CD14-positive monocyte (primary cell): ENCODE measurements at regions not wholly inside any gene's neighbourhood (a gene's known extent, or its start where the extent isn't known, plus 50 kb on each side); places are given as distances from the start of the nearest gene placed in this dataset.
"Not testable (repeated sequence)": the region's sequence is repeated elsewhere in the genome, so short reads cannot be mapped to it uniquely, and the experiment has no call there.

Experiments used
- DNase-seq, 3 donors: peaks; one replicate each; pipeline ENCODE4 v3.0.0-alpha.2; 2011 to 2022
- H2AFZ ChIP-seq: 2 replicates; pipeline ENCODE4 v1.6.0; 2012; ENCODE audit warnings: mild to moderate bottlenecking, low read depth, low read length, inconsistent platforms; ENCODE audit not compliant: insufficient read depth, poor library complexity, severe bottlenecking
- H3K27ac ChIP-seq, 2 donors: 1 replicate in 1 of 2; 2 replicates in 1 of 2; pipeline ENCODE4 v1.5.1; 2012 to 2013; ENCODE audit warnings: low read length in 2 of 2, control low read depth in 1 of 2, inconsistent platforms in 1 of 2, low read depth in 1 of 2, mild to moderate bottlenecking in 1 of 2
- H3K27me3 ChIP-seq, 2 donors: one replicate each; pipeline versions ENCODE4 v1.6.0 to v1.6.1; 2011 to 2013; ENCODE audit warnings: low read length in 2 of 2; ENCODE audit not compliant: control insufficient read depth in 2 of 2, insufficient read depth in 2 of 2
- H3K36me3 ChIP-seq, 2 donors: replicated peaks in 1 of 2; 1 replicate in 1 of 2; 2 replicates in 1 of 2; pipeline versions ENCODE4 v1.5.1 to v1.6.1; 2012 to 2013; ENCODE audit warnings: low read length in 2 of 2, control low read depth in 1 of 2, inconsistent platforms in 1 of 2, mild to moderate bottlenecking in 1 of 2; ENCODE audit not compliant: insufficient read depth in 2 of 2, control insufficient read depth in 1 of 2
- H3K4me1 ChIP-seq, 2 donors: 1 replicate in 1 of 2; 2 replicates in 1 of 2; pipeline versions ENCODE4 v1.5.1 to v1.6.1; 2012 to 2013; ENCODE audit warnings: low read length in 2 of 2, control low read depth in 1 of 2, inconsistent platforms in 1 of 2, mild to moderate bottlenecking in 1 of 2, moderate library complexity in 1 of 2; ENCODE audit not compliant: insufficient read depth in 2 of 2, control insufficient read depth in 1 of 2
- H3K4me2 ChIP-seq: replicated peaks from 2 replicates; pipeline ENCODE3; 2012; ENCODE audit warnings: low read length, moderate library complexity, mild to moderate bottlenecking; ENCODE audit not compliant: poor library complexity, severe bottlenecking; ENCODE audit errors: extremely low read depth
- H3K4me3 ChIP-seq, 3 experiments: fragments of 200-600 bp in 1 of 3; sonication (generic) in 1 of 3; replicated peaks in 1 of 3; 1 replicate in 2 of 3; 2 replicates in 1 of 3; pipeline ENCODE4 v1.5.1; 2011 to 2013; ENCODE audit warnings: low read length in 3 of 3, mild to moderate bottlenecking in 3 of 3, control low read depth in 2 of 3, low read depth in 2 of 3, inconsistent platforms in 1 of 3, moderate library complexity in 1 of 3
- H3K79me2 ChIP-seq: 2 replicates; pipeline ENCODE4 v1.6.0; 2012; ENCODE audit warnings: mild to moderate bottlenecking, control low read depth, inconsistent platforms, low read length, moderate library complexity; ENCODE audit not compliant: insufficient read depth
- H3K9ac ChIP-seq: 2 replicates; pipeline ENCODE4 v1.6.0; 2017; ENCODE audit warnings: low read length, mild to moderate bottlenecking; ENCODE audit not compliant: insufficient read depth, poor library complexity, severe bottlenecking
- H3K9me3 ChIP-seq, 2 donors: replicated peaks in 1 of 2; 1 replicate in 1 of 2; 2 replicates in 1 of 2; pipeline versions ENCODE4 v1.5.1 to v1.6.1; 2012 to 2013; ENCODE audit warnings: low read length in 2 of 2, control low read depth in 1 of 2; ENCODE audit not compliant: control insufficient read depth in 1 of 2, insufficient read depth in 1 of 2
- H4K20me1 ChIP-seq: 2 replicates; pipeline ENCODE4 v1.6.0; 2012; ENCODE audit warnings: mild to moderate bottlenecking, low read length, control low read depth, moderate library complexity; ENCODE audit not compliant: insufficient read depth
- H3K27ac Mint-ChIP-seq, 7 donors: one replicate each; pipeline ENCODE4 v1.8.0; 2020; ENCODE audit warnings: mild to moderate bottlenecking in 7 of 7, mixed read lengths in 7 of 7, moderate library complexity in 6 of 7, inconsistent platforms in 2 of 7
- H3K27me3 Mint-ChIP-seq, 3 donors: one replicate each; pipeline ENCODE4 v1.8.0; 2021 to 2022; ENCODE audit warnings: low read depth in 3 of 3, mild to moderate bottlenecking in 3 of 3, mixed read lengths in 3 of 3, moderate library complexity in 3 of 3, inconsistent platforms in 1 of 3
- H3K36me3 Mint-ChIP-seq, 2 donors: one replicate each; pipeline ENCODE4 v1.8.0; 2020; ENCODE audit warnings: mixed read lengths in 2 of 2, inconsistent platforms in 1 of 2, mild to moderate bottlenecking in 1 of 2
- H3K4me1 Mint-ChIP-seq: one replicate; pipeline ENCODE4 v1.8.0; 2020; ENCODE audit warnings: mild to moderate bottlenecking, mixed read lengths
- H3K4me3 Mint-ChIP-seq, 2 donors: one replicate each; pipeline ENCODE4 v1.8.0; 2020; ENCODE audit warnings: mild to moderate bottlenecking in 2 of 2, mixed read lengths in 2 of 2, moderate library complexity in 1 of 2
- H3K9me3 Mint-ChIP-seq, 7 donors: one replicate each; pipeline ENCODE4 v1.8.0; 2020 to 2022; ENCODE audit warnings: mixed read lengths in 7 of 7, mild to moderate bottlenecking in 6 of 7, moderate library complexity in 6 of 7, inconsistent platforms in 2 of 7
- CTCF ChIP-seq: fragments of 200-600 bp; IDR thresholded peaks from one replicate; pipeline ENCODE4 v1.8.0; 2022; ENCODE audit warnings: antibody characterized with exemption, mild to moderate bottlenecking
- WGBS: methylation state at CpG from one replicate; pipeline ENCODE4 v1.1.5; 2013; ENCODE audit warnings: missing lambda C conversion rate; ENCODE audit not compliant: insufficient coverage; 5-methylcytosine and 5-hydroxymethylcytosine counted together
- intact Hi-C, 2 donors: fragments of 100-400 bp; cut with micrococcal nuclease; formaldehyde crosslinking; loops; one replicate each; pipeline versions ENCODE4 v1.15.0 to v1.15.1; 2023

DNA sequence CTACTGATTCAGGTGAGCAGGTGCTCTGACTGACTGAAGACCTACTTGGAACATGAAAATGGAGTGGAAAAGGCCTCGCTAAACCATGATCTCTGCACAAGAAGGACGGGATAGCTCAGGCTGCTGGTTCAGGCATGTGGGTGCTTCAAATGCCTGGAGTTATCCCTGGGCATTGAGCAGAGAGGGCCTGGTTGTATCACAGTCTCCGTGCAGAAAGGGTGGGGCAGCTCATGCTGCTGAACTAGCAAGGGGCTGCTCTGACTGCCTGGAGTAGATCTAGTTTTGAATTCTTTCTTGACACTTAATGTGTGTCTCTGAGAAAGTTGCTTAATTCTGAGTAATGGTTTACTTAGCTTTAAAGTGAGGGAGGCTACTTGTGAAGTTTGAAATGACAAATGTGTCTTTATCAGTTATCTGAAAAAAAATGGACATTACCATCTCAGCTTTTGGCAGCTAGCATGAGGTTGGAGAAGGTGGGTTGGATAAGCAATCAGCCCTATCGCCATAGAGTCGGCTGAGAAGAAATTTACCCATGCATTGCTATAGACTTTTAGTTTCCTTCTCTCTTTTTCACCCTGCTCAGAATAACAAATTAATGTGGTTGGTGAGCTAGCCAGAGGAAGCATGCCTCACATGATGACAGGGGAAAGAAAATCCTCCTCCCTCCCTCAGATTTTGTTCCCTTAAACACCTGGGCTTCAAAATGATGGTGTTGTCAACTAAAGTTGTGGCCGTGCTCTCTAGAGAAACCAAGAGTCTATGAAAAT is 832.4 kb downstream of the STIM2 start:
- no peak for DNase-seq
- no peak overlapping the region for H3K4me3 Mint-ChIP-seq

GRCh38 chr4:27696257-27696656 is 835.6 kb downstream of the STIM2 start:
- H4K20me1 ChIP-seq, H3K79me2 ChIP-seq, H3K27me3 ChIP-seq, DNase-seq, H3K4me2 ChIP-seq, intact Hi-C loops, H3K4me1 ChIP-seq, H3K4me3 Mint-ChIP-seq, H2AFZ ChIP-seq, H3K27me3 Mint-ChIP-seq, H3K27ac Mint-ChIP-seq, H3K9me3 ChIP-seq, H3K4me3 ChIP-seq, H3K4me1 Mint-ChIP-seq, H3K36me3 Mint-ChIP-seq, H3K36me3 ChIP-seq, H3K27ac ChIP-seq, H3K9me3 Mint-ChIP-seq, H3K9ac ChIP-seq: not testable (repeated sequence)
- WGBS, result 86% methylated on average over 4 of the region's 8 CpGs

More for the DNA sequence above, 832.4 kb downstream of the STIM2 start:
- no peak overlapping the region for H3K9ac ChIP-seq
- intact Hi-C loops, result no loop called here
- no peak for TF ChIP-seq CTCF
- H3K4me1 ChIP-seq, result no peaks in the 10 kb centered on the region
- WGBS, result 93% methylated on average over 3 of the region's 6 CpGs
- no peaks in the 10 kb centered on the region for H3K9me3 ChIP-seq
- Mint-ChIP-seq H3K36me3 (no peaks in the 10 kb centered on the region), H3K27me3 (peaks cover 0 to 2% (median 1%) of the 10 kb centered on the region in 3 donors), H3K4me1 (no peaks in the 10 kb centered on the region), H3K27ac (no peak overlapping the region), H3K9me3 (no peaks in the 10 kb centered on the region)
- no peaks in the 10 kb centered on the region for H4K20me1 ChIP-seq
- H3K27ac ChIP-seq, result no peak overlapping the region
- no peak overlapping the region for H2AFZ ChIP-seq
- no peaks in the 10 kb centered on the region for H3K79me2 ChIP-seq
- no peak overlapping the region for H3K4me2 ChIP-seq
- H3K36me3 ChIP-seq, result no peaks in the 10 kb centered on the region
- no peaks in the 10 kb centered on the region for H3K27me3 ChIP-seq
- H3K4me3 ChIP-seq, result no peak overlapping the region
